ENCODE measurements at regions not wholly inside any gene's neighbourhood (a gene's known extent, or its start where the extent isn't known, plus 50 kb on each side); places are given as distances from the start of the nearest gene placed in this dataset.

GRCh38 chr1:222046684-222047263 is 304.9 kb upstream of the DUSP10 start:
- H3K79me2 ChIP-seq (ENCODE audit: low read length): no peaks in the 10 kb centered on the region
- POLR2A ChIA-PET (ENCODE audit: unreplicated experiment): no interaction called here
- no peaks in the 10 kb centered on the region for H3K27me3 ChIP-seq (ENCODE audit: low read length)
- H3K4me2 ChIP-seq (ENCODE audit: low read length): no peak overlapping the region
- no peak for ATAC-seq
- no peaks in the 10 kb centered on the region for H3K4me1 ChIP-seq (ENCODE audit: insufficient read depth, low read length)
- H3F3A ChIP-seq (ENCODE audit: low read length, unreplicated experiment): no peaks in the 10 kb centered on the region
- H3K9me3 ChIP-seq (ENCODE audit: low read length): no peaks in the 10 kb centered on the region
- no peaks in the 10 kb centered on the region for H4K20me1 ChIP-seq (ENCODE audit: low read length)
- no peak overlapping the region for H3K27ac ChIP-seq (ENCODE audit: low read length)
- H3K9me2 ChIP-seq (replicated peaks; ENCODE audit: low read length): no peaks in the 10 kb centered on the region
- intact Hi-C loops (cut with micrococcal nuclease): no loop called here
- no peak overlapping the region for H3K9ac ChIP-seq (ENCODE audit: low read length)
- H3K36me3 ChIP-seq (ENCODE audit: low read depth, low read length): no peaks in the 10 kb centered on the region
- no TSS peak for BruUV-seq (replicated peaks)
- CTCF ChIA-PET: no interaction called here
- no peak overlapping the region for H2AFZ ChIP-seq (ENCODE audit: low read length)
- no peak for TF ChIP-seq EZH2 (IDR thresholded peaks at IDR 0.05; ENCODE audit: low read length, unreplicated experiment)
- no peak for TF ChIP-seq EZH2phosphoT487 (IDR thresholded peaks at IDR 0.05; ENCODE audit: borderline replicate concordance, low read length)
- DNase-seq: no peak
- H3K4me3 ChIP-seq (ENCODE audit: low read length): no peak overlapping the region

GRCh38 chr1:222045786-222046185 is 303.9 kb upstream of the DUSP10 start:
- H3K27me3 ChIP-seq (ENCODE audit: low read length): no peaks in the 10 kb centered on the region
- intact Hi-C loops (cut with micrococcal nuclease): no loop called here
- no peak overlapping the region for H3K4me3 ChIP-seq (ENCODE audit: low read length)
- DNase-seq: no peak
- H3K4me2 ChIP-seq (ENCODE audit: low read length): no peak overlapping the region
- CTCF ChIA-PET: no interaction called here
- no peak for TF ChIP-seq CTCF (conservative IDR thresholded peaks at IDR 0.05; ENCODE audit: low read depth, low read length)
- TF ChIP-seq EZH2phosphoT487 (IDR thresholded peaks at IDR 0.05; ENCODE audit: borderline replicate concordance, low read length): no peak
- TF ChIP-seq EZH2 (IDR thresholded peaks at IDR 0.05; ENCODE audit: low read length, unreplicated experiment): no peak
- no peaks in the 10 kb centered on the region for H3K4me1 ChIP-seq (ENCODE audit: insufficient read depth, low read length)
- H3K9me2 ChIP-seq (replicated peaks; ENCODE audit: low read length): no peaks in the 10 kb centered on the region
- H2AFZ ChIP-seq (ENCODE audit: low read length): no peak overlapping the region
- no peak overlapping the region for H3K9ac ChIP-seq (ENCODE audit: low read length)
- H3K36me3 ChIP-seq (ENCODE audit: low read depth, low read length): no peaks in the 10 kb centered on the region
- no peaks in the 10 kb centered on the region for H3F3A ChIP-seq (ENCODE audit: low read length, unreplicated experiment)
- H3K79me2 ChIP-seq (ENCODE audit: low read length): no peaks in the 10 kb centered on the region
- POLR2A ChIA-PET (ENCODE audit: unreplicated experiment): no interaction called here
- H3K9me3 ChIP-seq (ENCODE audit: low read length): no peaks in the 10 kb centered on the region
- H4K20me1 ChIP-seq (ENCODE audit: low read length): no peaks in the 10 kb centered on the region
- ATAC-seq: no peak
- H3K27ac ChIP-seq (ENCODE audit: low read length): no peak overlapping the region
- BruUV-seq (replicated peaks): no TSS peak

- no peak for ATAC-seq
- Histone ChIP-seq H3K9me2 (replicated peaks; ENCODE audit: low read length) (no peaks in the 10 kb centered on the region), H2AFZ (ENCODE audit: low read length) (no peak overlapping the region), H3F3A (ENCODE audit: low read length, unreplicated experiment) (no peaks in the 10 kb centered on the region), H3K4me2 (ENCODE audit: low read length) (no peak overlapping the region), H3K27me3 (ENCODE audit: low read length) (no peaks in the 10 kb centered on the region), H3K79me2 (ENCODE audit: low read length) (no peaks in the 10 kb centered on the region), H3K27ac (ENCODE audit: low read length) (no peak overlapping the region), H4K20me1 (ENCODE audit: low read length) (no peaks in the 10 kb centered on the region), H3K4me1 (ENCODE audit: insufficient read depth, low read length) (no peaks in the 10 kb centered on the region), H3K4me3 (ENCODE audit: low read length) (no peak overlapping the region), H3K9me3 (ENCODE audit: low read length) (no peaks in the 10 kb centered on the region), H3K9ac (ENCODE audit: low read length) (no peak overlapping the region), H3K36me3 (ENCODE audit: low read depth, low read length) (no peaks in the 10 kb centered on the region)
- DNase-seq: no peak
- CTCF ChIA-PET: no interaction called here
- TF ChIP-seq EZH2 (IDR thresholded peaks at IDR 0.05; ENCODE audit: low read length, unreplicated experiment) (no peak), CTCF (conservative IDR thresholded peaks at IDR 0.05; ENCODE audit: low read depth, low read length) (no peak), EZH2phosphoT487 (IDR thresholded peaks at IDR 0.05; ENCODE audit: borderline replicate concordance, low read length) (no peak)
- BruUV-seq (replicated peaks): no TSS peak
- intact Hi-C loops (cut with micrococcal nuclease): no loop called here
- POLR2A ChIA-PET (ENCODE audit: unreplicated experiment): no interaction called here
Measured at GRCh38 chr1:222045236-222045635, 303.3 kb upstream of the DUSP10 start.

Data from PC-3 (cell line).